NCI-H2081 treated with DMSO at 0.1 percent for 48 hours (cell line): ENCODE measurements at regions not wholly inside any gene's neighbourhood (a gene's known extent, or its start where the extent isn't known, plus 50 kb on each side); places are given as distances from the start of the nearest gene placed in this dataset.
"Not testable (repeated sequence)": the region's sequence is repeated elsewhere in the genome, so short reads cannot be mapped to it uniquely, and the experiment has no call there.

ENCODE experiments used
- DNase-seq: peaks from one replicate; lab custom pipeline; 2025; lab: John Stamatoyannopoulos, UW

GRCh38 chr16:72729552-72729951, 318.4 kb downstream of the ZFHX3 start:
- not testable (repeated sequence) for DNase-seq

- no peak for DNase-seq
Measured at GRCh38 chr16:72728516-72728915, 319.4 kb downstream of the ZFHX3 start.

GRCh38 chr16:72727565-72727964, 320.4 kb downstream of the ZFHX3 start:
- no peak for DNase-seq

- DNase-seq = no peak
Measured at GRCh38 chr16:72725643-72726042, 322.3 kb downstream of the ZFHX3 start.

- DNase-seq = no peak
Measured at GRCh38 chr16:72723781-72724180, 324.1 kb downstream of the ZFHX3 start.

GRCh38 chr16:72722552-72722951, 325.4 kb downstream of the ZFHX3 start:
- peak; percentile 72 for DNase-seq

GRCh38 chr16:72721981-72722380, 325.9 kb downstream of the ZFHX3 start:
- no peak for DNase-seq

GRCh38 chr16:72715267-72715666, 332.7 kb downstream of the ZFHX3 start:
- no peak for DNase-seq

- no peak for DNase-seq
Measured at GRCh38 chr16:72711823-72712222, 336.1 kb downstream of the ZFHX3 start.

- no peak for DNase-seq
Measured at GRCh38 chr16:72705801-72706200, 342.1 kb downstream of the ZFHX3 start.

GRCh38 chr16:72704746-72705372, 343.1 kb downstream of the ZFHX3 start:
- DNase-seq = no peak

GRCh38 chr16:72689851-72690250, 358.1 kb downstream of the ZFHX3 start:
- no peak for DNase-seq

- DNase-seq = no peak
Measured at GRCh38 chr16:72680732-72681131, 367.2 kb downstream of the ZFHX3 start.

- DNase-seq = no peak
Measured at GRCh38 chr16:72679856-72680255, 368.1 kb downstream of the ZFHX3 start.

GRCh38 chr16:72677662-72678447, 370.1 kb downstream of the ZFHX3 start:
- no peak for DNase-seq

GRCh38 chr16:72673118-72673517, 374.8 kb downstream of the ZFHX3 start:
- DNase-seq = no peak

- DNase-seq = no peak
Measured at GRCh38 chr16:72666267-72666666, 381.7 kb downstream of the ZFHX3 start.

- DNase-seq = no peak
Measured at GRCh38 chr16:72665701-72666100, 382.2 kb downstream of the ZFHX3 start.

GRCh38 chr16:72664509-72665408, 383.2 kb downstream of the ZFHX3 start:
- peak; percentile 77 for DNase-seq

GRCh38 chr16:72664056-72664508, 383.8 kb downstream of the ZFHX3 start:
- DNase-seq = no peak

- no peak for DNase-seq
Measured at GRCh38 chr16:72658888-72659717, 388.8 kb downstream of the ZFHX3 start.

- DNase-seq = no peak
Measured at GRCh38 chr16:72657791-72658190, 390.1 kb downstream of the ZFHX3 start.
